Left renal pelvis (tissue), 4 donors: ENCODE measurements at regions not wholly inside any gene's neighbourhood (a gene's known extent, or its start where the extent isn't known, plus 50 kb on each side); places are given as distances from the start of the nearest gene placed in this dataset.

ENCODE experiments used
- DNase-seq, 4 donors: peaks; one replicate each; pipeline ENCODE4 v3.0.0-alpha.2; 2013; ENCODE audit warnings: low read depth in 4 of 4, low spot score in 3 of 4

- DNase-seq = peak in 2 of 4 donors; percentile 14 to 36
These were observed 299.8 kb upstream of the CNTN4 start for GRCh38 chr3:1798711-1799405.

DNA sequence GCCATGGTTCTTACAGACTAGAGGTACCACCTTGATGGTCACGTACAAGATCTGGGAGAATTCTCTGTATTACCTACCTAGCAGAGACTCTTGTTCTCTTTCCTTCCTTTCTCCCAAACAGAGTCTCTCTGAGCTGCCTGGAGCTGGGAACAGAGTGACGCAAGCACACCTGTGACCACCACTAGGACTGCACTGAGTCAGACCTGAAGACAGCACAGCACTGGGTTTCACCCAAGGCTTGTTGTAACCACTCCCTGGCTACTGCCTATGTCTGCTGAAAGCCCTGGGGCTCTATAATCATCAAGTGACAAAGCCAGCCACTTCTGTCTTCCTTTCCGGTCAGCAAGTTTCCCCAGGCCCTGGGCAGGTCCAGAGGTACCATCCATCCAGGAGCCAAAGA, 293.3 kb upstream of the CNTN4 start:
- DNase-seq = no peak

GRCh38 chr3:1808590-1808989, 290.1 kb upstream of the CNTN4 start:
- DNase-seq = no peak

GRCh38 chr3:1823867-1824266, 274.8 kb upstream of the CNTN4 start:
- DNase-seq = no peak

DNA sequence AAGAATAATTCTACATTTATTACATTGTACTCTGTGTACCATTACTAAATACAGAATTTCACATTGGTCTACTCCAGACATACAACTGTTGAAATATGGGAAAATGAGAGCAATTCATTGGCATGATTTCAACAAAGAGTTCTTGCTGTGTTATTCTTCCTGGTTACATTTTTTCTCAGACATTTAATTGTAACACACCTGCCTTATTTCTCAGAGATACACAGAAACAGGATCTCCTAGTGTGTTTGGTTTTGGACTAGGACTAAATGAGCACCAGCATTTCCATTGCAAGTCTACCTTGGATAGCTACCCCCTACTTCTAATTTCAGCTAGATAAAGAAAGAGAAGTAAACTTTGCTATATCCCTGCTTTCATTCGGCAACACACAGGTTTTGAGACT, 274.3 kb upstream of the CNTN4 start:
- no peak for DNase-seq

DNA sequence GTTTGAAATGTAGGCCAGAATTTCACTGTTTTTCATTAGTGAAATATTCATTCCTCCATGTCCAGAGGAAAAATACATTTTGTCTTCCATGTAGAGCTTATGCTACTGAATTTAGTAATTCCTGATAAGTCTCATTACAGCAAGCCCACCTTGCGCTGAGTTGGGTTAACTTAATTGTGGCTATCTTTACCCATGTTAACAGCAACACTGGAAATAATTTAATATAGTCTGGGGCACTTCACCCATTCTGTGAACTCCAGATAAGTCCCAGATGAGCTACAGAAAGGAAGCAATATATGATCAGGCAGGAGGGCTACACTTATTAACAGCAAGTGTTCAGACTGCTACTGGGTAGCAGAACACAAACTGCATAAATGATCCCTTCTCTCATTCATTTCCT, 270.1 kb upstream of the CNTN4 start:
- DNase-seq = no peak

DNA sequence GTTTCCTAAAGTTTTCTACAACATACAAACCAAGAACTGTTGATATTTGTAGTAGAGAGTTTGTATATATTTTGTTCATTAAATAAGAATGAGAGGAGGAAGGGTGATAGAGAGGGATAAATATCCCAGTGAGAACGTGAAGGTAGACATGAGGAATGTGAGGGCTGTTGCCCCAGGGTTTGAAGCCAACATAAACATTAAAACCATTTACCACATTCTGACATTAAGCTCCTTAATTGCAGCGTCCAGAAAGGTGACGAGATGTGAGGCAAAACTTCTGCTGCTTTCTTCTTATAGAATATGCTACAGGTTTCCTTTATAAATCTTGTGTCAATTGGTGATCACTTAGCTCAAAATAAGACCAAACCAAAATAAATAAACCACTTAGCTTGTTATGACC, 267.8 kb upstream of the CNTN4 start:
- DNase-seq = no peak

GRCh38 chr3:1832395-1832794, 266.3 kb upstream of the CNTN4 start:
- no peak for DNase-seq

DNA sequence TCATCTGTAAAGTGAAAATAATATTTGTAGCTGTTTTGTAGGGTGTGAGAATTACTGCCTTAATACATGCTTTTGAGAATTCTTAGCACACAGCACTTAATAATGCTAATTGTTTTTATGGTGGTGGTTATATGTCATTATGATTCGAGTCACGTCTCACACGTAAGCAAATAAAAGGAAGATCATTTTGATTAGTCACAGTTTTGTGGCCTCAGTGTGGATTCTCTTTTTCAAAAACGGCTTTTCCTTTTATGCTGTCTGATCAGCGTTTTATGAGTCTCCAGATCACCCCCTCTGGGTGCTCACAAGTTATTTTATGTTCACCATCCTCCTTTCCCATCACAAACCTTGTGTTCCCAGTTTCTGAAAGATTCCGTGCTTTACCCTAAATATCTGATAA, 255.6 kb upstream of the CNTN4 start:
- DNase-seq = no peak

DNA sequence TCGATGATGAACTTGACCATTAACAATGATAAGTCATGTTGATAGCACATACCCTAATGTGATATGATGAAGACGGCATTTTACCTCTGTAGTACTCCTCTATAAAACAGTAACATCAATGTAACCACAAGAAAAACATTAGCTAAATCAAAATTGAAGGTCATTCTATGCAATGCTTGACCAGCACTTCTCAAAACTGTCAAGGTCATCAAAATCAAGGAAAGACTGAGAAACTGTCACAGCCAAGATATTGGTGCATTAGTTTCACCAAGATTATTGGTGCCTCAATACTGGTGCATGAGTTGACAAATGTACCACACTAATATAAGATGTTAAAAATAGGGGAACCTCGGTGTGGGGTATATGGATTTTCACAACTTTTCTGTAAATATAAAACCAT, 251.1 kb upstream of the CNTN4 start:
- DNase-seq = no peak

DNA sequence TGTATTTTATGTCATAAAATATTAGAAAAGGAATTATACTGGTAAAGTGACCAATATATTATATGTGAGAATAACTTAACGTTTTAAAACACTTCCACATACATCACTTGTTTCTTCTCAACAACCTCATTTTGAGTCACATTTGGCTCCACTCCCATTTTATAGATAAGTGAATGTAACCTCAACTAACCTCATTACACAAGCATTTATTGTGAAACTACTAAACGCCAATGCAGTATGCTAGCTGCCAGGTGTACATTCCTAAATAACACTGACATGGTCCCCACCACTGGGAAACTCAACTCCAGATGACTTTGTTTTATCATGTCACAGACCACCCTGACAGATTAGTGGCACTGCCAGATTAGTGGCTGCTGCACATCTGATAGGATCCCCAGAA, 249.7 kb upstream of the CNTN4 start:
- DNase-seq = no peak

DNA sequence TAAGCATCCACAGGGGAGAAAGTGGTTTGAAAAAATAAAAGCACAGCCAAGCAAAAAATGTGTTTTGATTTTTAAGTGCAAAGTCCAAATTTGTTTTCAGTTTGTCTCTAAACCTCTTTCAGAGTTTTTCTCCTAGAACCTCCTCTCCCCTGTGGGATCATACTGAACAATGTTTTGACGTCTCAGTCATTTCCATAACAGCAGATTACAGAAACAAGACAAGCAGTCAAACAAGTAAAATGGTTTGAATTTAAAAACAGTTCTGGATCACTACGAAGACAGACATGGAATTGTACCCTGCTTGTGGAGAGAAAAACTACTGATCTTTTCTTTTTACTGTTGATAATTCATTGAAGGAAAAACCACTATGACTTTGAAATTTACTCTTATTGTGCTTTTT, 245.7 kb upstream of the CNTN4 start:
- DNase-seq = no peak

DNA sequence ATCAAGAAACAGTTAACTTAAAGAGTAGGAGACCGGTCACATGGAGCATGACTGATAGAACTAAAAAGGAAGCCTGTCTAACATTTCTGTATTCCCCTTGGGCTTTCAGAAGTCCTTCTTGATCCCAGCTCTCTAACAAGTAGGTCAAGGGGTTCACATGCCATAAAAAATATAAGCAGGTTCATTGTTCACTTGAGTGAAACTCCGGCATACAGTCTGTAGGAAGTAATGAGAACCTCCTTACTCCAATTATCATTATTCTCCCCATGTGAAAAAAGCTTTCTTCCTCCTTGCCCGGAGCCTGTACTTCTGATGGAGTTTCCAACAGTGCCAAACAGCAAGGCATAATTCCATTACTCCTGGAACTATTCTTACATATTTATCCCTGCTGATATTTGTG, 242.8 kb upstream of the CNTN4 start:
- no peak for DNase-seq

DNA sequence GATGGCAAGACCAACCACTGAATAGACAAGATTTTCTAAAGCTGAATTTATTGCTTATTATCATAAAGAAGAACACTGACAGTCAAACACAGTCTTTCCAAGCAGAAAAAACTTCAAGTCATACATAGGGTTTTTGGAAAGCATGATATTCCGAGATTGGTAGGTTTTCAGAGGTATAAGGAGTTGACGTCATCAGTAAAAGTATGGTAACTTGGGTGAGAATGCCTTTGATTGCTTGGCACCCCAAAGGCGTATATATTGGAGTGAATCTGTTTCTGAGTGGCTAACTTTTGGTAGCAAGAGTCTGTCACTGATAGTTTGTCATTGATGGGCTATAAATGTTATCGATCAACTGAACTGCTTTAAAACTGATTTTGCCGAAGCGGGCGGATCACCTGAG, 227.9 kb upstream of the CNTN4 start:
- no peak for DNase-seq

- DNase-seq = no peak
These were observed 215.1 kb upstream of the CNTN4 start for GRCh38 chr3:1883534-1883933.

DNA sequence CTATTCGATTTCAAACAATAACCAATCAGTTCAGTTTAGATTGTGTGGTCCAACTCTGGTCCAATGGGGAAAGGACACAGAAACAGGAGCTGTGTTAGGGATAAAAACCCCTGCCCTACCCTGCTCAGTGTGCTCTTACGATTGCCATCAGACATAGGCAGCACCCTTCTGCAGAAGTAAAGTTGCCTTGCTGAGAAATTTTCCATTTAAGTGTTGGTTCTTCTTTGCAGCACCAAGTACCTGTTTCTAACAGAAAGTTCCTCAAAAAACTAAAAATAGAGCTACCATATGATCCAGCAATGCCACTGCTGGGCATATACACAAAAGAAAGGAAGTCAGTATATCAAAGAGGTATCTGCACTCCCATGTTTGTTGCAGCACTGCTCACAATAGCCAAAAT, 206.2 kb upstream of the CNTN4 start:
- DNase-seq = no peak

GRCh38 chr3:1902416-1902815, 196.2 kb upstream of the CNTN4 start:
- DNase-seq = no peak

DNA sequence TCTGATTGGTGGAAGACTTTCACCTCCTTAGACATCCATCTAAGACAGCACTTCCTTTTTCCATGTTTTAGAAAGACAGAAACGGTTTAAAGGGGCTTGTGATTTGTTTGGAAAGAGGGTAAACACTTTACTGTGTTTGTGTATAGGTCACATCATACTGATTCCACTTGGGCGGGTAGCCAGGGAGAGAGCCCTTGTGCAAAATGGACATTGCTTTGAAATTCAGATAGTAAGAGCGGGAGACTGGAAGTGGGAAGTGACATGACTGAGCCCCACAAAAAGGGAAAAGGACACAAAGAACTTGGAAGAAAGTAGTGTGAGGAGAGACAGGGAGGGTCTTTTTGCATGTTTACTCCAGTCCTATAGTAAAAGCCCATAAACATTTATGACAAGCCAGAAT, 195.6 kb upstream of the CNTN4 start:
- DNase-seq = no peak

DNA sequence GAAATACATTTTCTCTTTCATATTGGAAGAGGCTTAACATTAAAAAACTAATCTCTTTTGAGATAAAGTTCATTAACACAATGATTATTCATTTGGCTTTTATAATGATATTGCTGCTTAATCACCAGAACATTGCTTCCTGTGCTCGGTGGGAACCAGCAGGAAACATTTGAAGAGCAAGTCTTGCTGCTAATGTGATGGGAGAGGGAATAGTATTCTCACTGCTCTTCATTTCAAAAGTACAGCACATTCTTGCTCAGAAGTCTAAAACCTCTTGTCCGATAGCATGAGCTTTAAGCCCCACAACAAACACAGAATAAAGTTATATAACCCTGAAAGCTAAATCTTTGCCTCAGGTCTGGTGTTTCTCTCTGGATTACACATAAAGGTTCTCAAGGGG, 190.8 kb upstream of the CNTN4 start:
- DNase-seq = no peak

DNA sequence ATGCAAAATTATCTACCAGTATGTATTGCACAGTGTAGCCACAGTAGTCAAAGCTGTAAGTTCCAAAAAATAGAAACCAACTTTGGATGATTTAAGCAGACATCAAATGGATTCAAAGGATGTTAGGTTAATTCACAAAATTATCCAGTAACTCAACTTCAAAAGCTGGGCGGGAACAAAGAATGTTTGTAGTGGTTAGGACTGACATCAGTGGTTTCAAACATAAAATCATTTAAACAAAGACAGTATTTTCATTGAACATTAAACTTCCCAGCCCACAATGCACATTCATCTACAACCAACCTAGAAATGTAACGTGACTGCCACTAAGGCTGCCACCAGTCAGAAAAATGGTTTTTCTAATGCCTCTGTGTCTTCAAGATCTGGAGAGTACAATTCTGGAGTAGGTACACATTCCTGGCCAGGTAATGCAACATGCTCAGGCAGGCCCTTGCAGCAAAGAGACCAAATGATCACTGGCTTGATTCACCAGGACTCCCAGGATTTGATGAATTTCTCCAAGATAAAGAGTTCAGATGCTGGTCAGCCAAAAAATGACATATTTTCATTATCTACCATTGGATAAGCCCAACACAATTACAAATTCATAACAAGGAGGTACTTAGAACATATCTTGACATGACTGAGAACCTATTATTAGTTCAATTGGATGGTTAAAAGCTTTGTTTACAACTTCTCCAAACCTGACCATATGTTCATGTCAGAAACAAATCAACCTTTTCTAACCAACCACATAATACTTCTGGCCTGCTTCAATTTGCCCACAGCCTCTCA, 189.8 kb upstream of the CNTN4 start:
- DNase-seq = no peak

DNA sequence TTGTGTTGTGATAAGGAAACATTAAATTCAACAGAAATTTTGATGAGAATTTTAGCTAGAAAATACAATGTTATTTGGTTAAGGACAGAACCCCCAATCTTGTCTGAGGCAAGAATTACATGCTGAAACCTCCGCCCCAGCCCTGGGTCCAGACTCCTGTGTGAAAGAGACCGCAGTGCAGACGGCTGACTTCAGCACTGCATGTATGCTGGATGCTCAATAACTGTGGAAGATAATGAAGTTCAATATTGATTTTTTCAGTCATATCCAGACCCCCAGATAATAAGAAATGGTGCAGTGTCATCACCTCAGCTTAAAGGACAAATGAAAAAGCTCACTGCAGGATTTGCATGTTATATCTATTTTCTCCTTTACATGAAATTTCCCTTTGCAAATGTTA, 188.3 kb upstream of the CNTN4 start:
- DNase-seq = no peak

DNA sequence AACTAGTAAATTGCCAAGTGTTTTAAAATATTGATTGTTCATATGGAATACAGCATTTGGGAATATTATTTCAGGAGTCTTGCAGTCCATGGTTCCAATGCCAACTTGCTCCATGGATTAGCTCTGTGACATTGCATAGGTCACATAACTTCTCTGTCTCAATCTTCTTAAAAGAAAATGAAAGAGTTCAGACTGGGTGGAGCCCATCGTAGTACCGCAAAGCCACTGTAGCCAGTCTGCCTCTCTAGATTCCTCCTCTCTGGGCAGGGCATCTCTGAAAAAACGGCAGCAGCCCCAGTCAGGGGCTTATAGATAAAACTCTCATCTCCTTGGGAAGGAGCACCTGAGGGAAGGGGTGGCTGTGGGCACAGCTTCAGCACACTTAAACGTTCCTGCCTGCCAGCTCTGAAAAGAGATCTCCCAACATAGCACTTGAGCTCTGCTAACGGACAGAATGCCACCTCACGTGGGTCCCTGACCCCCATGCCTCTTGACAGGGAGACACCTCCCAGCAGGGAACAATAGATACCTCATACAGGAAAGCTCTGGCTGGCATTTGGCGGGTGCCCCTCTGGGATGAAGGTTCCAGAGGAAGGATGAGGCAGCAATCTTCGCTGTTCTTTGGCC, 168.8 kb upstream of the CNTN4 start:
- no peak for DNase-seq
